ENCODE measurements at regions not wholly inside any gene's neighbourhood (a gene's known extent, or its start where the extent isn't known, plus 50 kb on each side); places are given as distances from the start of the nearest gene placed in this dataset.

- H2AFZ ChIP-seq (ENCODE audit: low read length): no peak overlapping the region
Observed at GRCh38 chr6:137795501-137795900, 71.6 kb upstream of the TNFAIP3 start.

GRCh38 chr6:137798261-137798660 lies 68.8 kb upstream of the TNFAIP3 start:
- no peaks in the 10 kb centered on the region for H4K20me1 ChIP-seq (ENCODE audit: insufficient read depth, low read length)
- no peaks in the 10 kb centered on the region for H3F3A ChIP-seq (ENCODE audit: insufficient read depth, low read length)
- H2AFZ ChIP-seq (ENCODE audit: low read length): no peak overlapping the region
- no peak overlapping the region for H3K9ac ChIP-seq (ENCODE audit: low read length)
- no peaks in the 10 kb centered on the region for H3K9me3 ChIP-seq (replicated peaks; ENCODE audit: insufficient read depth, low read length)
- H3K79me2 ChIP-seq (ENCODE audit: low read length): no peaks in the 10 kb centered on the region
- no peaks in the 10 kb centered on the region for H3K9me2 ChIP-seq (replicated peaks; ENCODE audit: insufficient read depth, low read length)
- H3K4me3 ChIP-seq (ENCODE audit: low read length): no peak overlapping the region
- peaks cover 24% of the 10 kb centered on the region for H3K4me1 ChIP-seq (ENCODE audit: low read length)
- no peak overlapping the region for H3K27ac ChIP-seq (ENCODE audit: low read length)
- TF ChIP-seq EZH2 (optimal IDR thresholded peaks at IDR 0.05; ENCODE audit: low read depth, low read length) (no peak), EZH2phosphoT487 (IDR thresholded peaks at IDR 0.05; ENCODE audit: low read length) (no peak), CTCF (IDR thresholded peaks at IDR 0.05; ENCODE audit: low read length) (no peak)
- no peaks in the 10 kb centered on the region for H3K36me3 ChIP-seq (replicated peaks; ENCODE audit: insufficient read depth, low read length)
- H3K4me2 ChIP-seq (ENCODE audit: low read depth, low read length): no peak overlapping the region
- no peaks in the 10 kb centered on the region for H3K27me3 ChIP-seq (replicated peaks; ENCODE audit: insufficient read depth, low read length)
- no peak for DNase-seq

More at GRCh38 chr6:137795501-137795900, 71.6 kb upstream of the TNFAIP3 start:
- Histone ChIP-seq H4K20me1 (ENCODE audit: insufficient read depth, low read length) (no peaks in the 10 kb centered on the region), H3K9me2 (replicated peaks; ENCODE audit: insufficient read depth, low read length) (no peaks in the 10 kb centered on the region), H3K4me1 (ENCODE audit: low read length) (peaks cover 19% of the 10 kb centered on the region), H3K9ac (ENCODE audit: low read length) (no peak overlapping the region), H3K27me3 (replicated peaks; ENCODE audit: insufficient read depth, low read length) (no peaks in the 10 kb centered on the region), H3K79me2 (ENCODE audit: low read length) (no peaks in the 10 kb centered on the region), H3K27ac (ENCODE audit: low read length) (no peak overlapping the region), H3K36me3 (replicated peaks; ENCODE audit: insufficient read depth, low read length) (no peaks in the 10 kb centered on the region), H3F3A (ENCODE audit: insufficient read depth, low read length) (no peaks in the 10 kb centered on the region), H3K9me3 (replicated peaks; ENCODE audit: insufficient read depth, low read length) (no peaks in the 10 kb centered on the region), H3K4me3 (ENCODE audit: low read length) (no peak overlapping the region), H3K4me2 (ENCODE audit: low read depth, low read length) (no peak overlapping the region)
- no peak for DNase-seq
- no peak for TF ChIP-seq EZH2phosphoT487 (IDR thresholded peaks at IDR 0.05; ENCODE audit: low read length)
- TF ChIP-seq CTCF (IDR thresholded peaks at IDR 0.05; ENCODE audit: low read length): no peak
- no peak for TF ChIP-seq EZH2 (optimal IDR thresholded peaks at IDR 0.05; ENCODE audit: low read depth, low read length)

- H3K27ac ChIP-seq (ENCODE audit: low read length): no peak overlapping the region
- TF ChIP-seq EZH2 (optimal IDR thresholded peaks at IDR 0.05; ENCODE audit: low read depth, low read length) (no peak), CTCF (IDR thresholded peaks at IDR 0.05; ENCODE audit: low read length) (no peak), EZH2phosphoT487 (IDR thresholded peaks at IDR 0.05; ENCODE audit: low read length) (no peak)
- no peak overlapping the region for H3K4me3 ChIP-seq (ENCODE audit: low read length)
- no peak overlapping the region for H3K9ac ChIP-seq (ENCODE audit: low read length)
- H3K9me2 ChIP-seq (replicated peaks; ENCODE audit: insufficient read depth, low read length): no peaks in the 10 kb centered on the region
- H3F3A ChIP-seq (ENCODE audit: insufficient read depth, low read length): no peaks in the 10 kb centered on the region
- H3K9me3 ChIP-seq (replicated peaks; ENCODE audit: insufficient read depth, low read length): no peaks in the 10 kb centered on the region
- 0 out of 2 replicates have a peak overlapping the region, but pooled peaks have one; percentile 12 for H2AFZ ChIP-seq (ENCODE audit: low read length)
- H3K36me3 ChIP-seq (replicated peaks; ENCODE audit: insufficient read depth, low read length): no peaks in the 10 kb centered on the region
- peaks cover 24% of the 10 kb centered on the region for H3K4me1 ChIP-seq (ENCODE audit: low read length)
- DNase-seq: no peak
- H4K20me1 ChIP-seq (ENCODE audit: insufficient read depth, low read length): no peaks in the 10 kb centered on the region
- no peak overlapping the region for H3K4me2 ChIP-seq (ENCODE audit: low read depth, low read length)
- H3K79me2 ChIP-seq (ENCODE audit: low read length): no peaks in the 10 kb centered on the region
- H3K27me3 ChIP-seq (replicated peaks; ENCODE audit: insufficient read depth, low read length): no peaks in the 10 kb centered on the region
Observed at GRCh38 chr6:137798846-137799245, 68.2 kb upstream of the TNFAIP3 start.
